SK-N-SH (cell line): ENCODE measurements at regions not wholly inside any gene's neighbourhood (a gene's known extent, or its start where the extent isn't known, plus 50 kb on each side); places are given as distances from the start of the nearest gene placed in this dataset.

Experiments
- CTCF ChIA-PET: fragments of 300-600, 350-600 bp; formaldehyde crosslinking; extraction: SDS; loops from one replicate; lab custom pipeline; 2021; lab: Yijun Ruan, JAX
- POLR2A ChIA-PET: fragments of 350-600 bp; sonication (Branson Sonifier 250); formaldehyde crosslinking; extraction: SDS; loops from one replicate; lab custom pipeline; 2020; ENCODE audit warnings: antibody characterized with exemption, inconsistent platforms; lab: Yijun Ruan, JAX
- DNase-seq: peaks from one replicate; pipeline ENCODE4 v3.0.0; 2012
- H2AFZ ChIP-seq: fragments of 200-600 bp; sonication (generic); 2 replicates; pipeline ENCODE4 v1.8.1; 2016; ENCODE audit warnings: antibody characterized with exemption, mild to moderate bottlenecking, low read depth
- H3F3A ChIP-seq: fragments of 200-600 bp; sonication (generic); replicated peaks from 2 replicates; pipeline ENCODE3; 2016; ENCODE audit warnings: antibody characterized with exemption, mild to moderate bottlenecking; ENCODE audit not compliant: insufficient read depth
- H3K27ac ChIP-seq, 2 experiments: fragments of 200-500 bp in 1 of 2; fragments of 200-600 bp in 1 of 2; sonication (Bioruptor generic) in 1 of 2; sonication (generic), shearing (Covaris generic) in 1 of 2; 2 replicates each; pipeline versions ENCODE4 v1.5.1 to v1.6.1; 2014 to 2016; ENCODE audit warnings: low read depth in 2 of 2, inconsistent platforms in 1 of 2, low read length in 1 of 2, mild to moderate bottlenecking in 1 of 2, mixed read lengths in 1 of 2
- H3K27me3 ChIP-seq: fragments of 200-600 bp; sonication (generic), shearing (Covaris generic); 2 replicates; pipeline ENCODE4 v1.6.1; 2016; ENCODE audit warnings: mixed run types; ENCODE audit not compliant: insufficient read depth
- H3K36me3 ChIP-seq, 2 experiments: fragments of 200-500 bp in 1 of 2; fragments of 200-600 bp in 1 of 2; sonication (Bioruptor generic) in 1 of 2; sonication (generic) in 1 of 2; replicated peaks in 1 of 2; 2 replicates each; pipeline versions ENCODE3 to v1.5.1; 2014 to 2016; ENCODE audit warnings: low read length in 1 of 2, mild to moderate bottlenecking in 1 of 2; ENCODE audit not compliant: insufficient read depth in 2 of 2, control insufficient read depth in 1 of 2
- H3K4me1 ChIP-seq, 2 experiments: fragments of 200-500 bp in 1 of 2; fragments of 200-600 bp in 1 of 2; sonication (Bioruptor generic) in 1 of 2; sonication (generic), shearing (Covaris generic) in 1 of 2; 2 replicates each; pipeline versions ENCODE4 v1.5.1 to v1.6.1; 2014 to 2016; ENCODE audit warnings: low read depth in 1 of 2, low read length in 1 of 2, mixed run types in 1 of 2; ENCODE audit not compliant: insufficient read depth in 2 of 2, control insufficient read depth in 1 of 2
- H3K4me2 ChIP-seq: fragments of 200-600 bp; sonication (generic), shearing (Covaris generic); 2 replicates; pipeline ENCODE4 v1.6.1; 2017; ENCODE audit warnings: mixed run types
- H3K4me3 ChIP-seq, 2 experiments: fragments of 200-500 bp in 1 of 2; fragments of 200-600 bp in 1 of 2; sonication (Bioruptor generic) in 1 of 2; sonication (generic), shearing (Covaris generic) in 1 of 2; 2 replicates each; pipeline versions ENCODE4 v1.5.1 to v1.8.1; 2014 to 2016; ENCODE audit warnings: low read depth in 2 of 2, inconsistent platforms in 1 of 2, low read length in 1 of 2, mild to moderate bottlenecking in 1 of 2, mixed read lengths in 1 of 2, moderate library complexity in 1 of 2
- H3K79me2 ChIP-seq: fragments of 200-600 bp; sonication (generic); 2 replicates; pipeline ENCODE4 v1.8.1; 2017; ENCODE audit warnings: mild to moderate bottlenecking; ENCODE audit not compliant: insufficient read depth
- H3K9ac ChIP-seq: fragments of 200-600 bp; sonication (generic); 2 replicates; pipeline ENCODE4 v1.6.1; 2017; ENCODE audit warnings: mixed run types
- H3K9me2 ChIP-seq: fragments of 200-600 bp; sonication (generic); 2 replicates; pipeline ENCODE4 v1.6.1; 2017; ENCODE audit warnings: mixed run types
- H3K9me3 ChIP-seq: fragments of 200-600 bp; sonication (generic); 2 replicates; pipeline ENCODE4 v1.6.1; 2017; ENCODE audit warnings: mixed run types, mild to moderate bottlenecking, moderate library complexity
- H4K20me1 ChIP-seq: fragments of 200-600 bp; sonication (generic); 2 replicates; pipeline ENCODE4 v1.6.1; 2017; ENCODE audit warnings: mild to moderate bottlenecking, mixed run types; ENCODE audit not compliant: insufficient read depth
- CHD2 ChIP-seq: fragments of 150-350 bp; IDR thresholded peaks from 2 replicates; pipeline ENCODE4 v1.6.1; 2018; ENCODE audit warnings: low read length; ENCODE audit not compliant: partially characterized antibody
- EZH2phosphoT487 ChIP-seq: fragments of 200-600 bp; sonication (generic); IDR thresholded peaks from 2 replicates; pipeline ENCODE4 v1.6.1; 2017; ENCODE audit warnings: low read depth, mixed run types, mild to moderate bottlenecking, antibody characterized with exemption, moderate library complexity, borderline replicate concordance
- GABPA ChIP-seq: IDR thresholded peaks from 2 replicates; pipeline ENCODE4 v1.4.0; 2012; ENCODE audit warnings: low read depth, mild to moderate bottlenecking
- JUND ChIP-seq: IDR thresholded peaks from 2 replicates; pipeline ENCODE4 v1.4.0; 2012
- MEF2A ChIP-seq: IDR thresholded peaks from 2 replicates; pipeline ENCODE4 v1.4.0; 2012; ENCODE audit warnings: low read depth, borderline replicate concordance
- NFIC ChIP-seq: IDR thresholded peaks from 2 replicates; pipeline ENCODE4 v1.4.0; 2012; ENCODE audit warnings: borderline replicate concordance
- NRF1 ChIP-seq: IDR thresholded peaks from 2 replicates; pipeline ENCODE4 v1.6.1; 2012; ENCODE audit warnings: low read depth, mild to moderate bottlenecking, low read length
- RAD21 ChIP-seq: IDR thresholded peaks from 2 replicates; pipeline ENCODE4 v1.6.1; 2012; ENCODE audit warnings: mild to moderate bottlenecking, low read length
- RCOR1 ChIP-seq: fragments of 150-350 bp; IDR thresholded peaks from 2 replicates; pipeline ENCODE4 v1.6.1; 2017; ENCODE audit warnings: antibody characterized with exemption, low read length
- RXRA ChIP-seq: IDR thresholded peaks from 2 replicates; pipeline ENCODE4 v1.4.0; 2012; ENCODE audit warnings: low read depth, mild to moderate bottlenecking, borderline replicate concordance
- WGBS: methylation state at CpG from one replicate; pipeline ENCODE4 v1.1.6; 2017; ENCODE audit warnings: low lambda C conversion rate; 5-methylcytosine and 5-hydroxymethylcytosine counted together
- TF ChIP-seq, protein P1 (sequence below): fragments of 200-600 bp; sonication (generic); IDR thresholded peaks from 2 replicates; pipeline ENCODE4 v1.6.1; 2017; ENCODE audit warnings: antibody characterized with exemption, mild to moderate bottlenecking, moderate library complexity
- TF ChIP-seq, protein P2 (sequence below): IDR thresholded peaks from 2 replicates; pipeline ENCODE4 v1.4.0; 2012; ENCODE audit warnings: low read depth, borderline replicate concordance
- TF ChIP-seq, protein P3 (sequence below): fragments of 150-350 bp; IDR thresholded peaks from 2 replicates; pipeline ENCODE4 v1.6.1; 2017; ENCODE audit warnings: antibody characterized with exemption, low read length, low read depth, borderline replicate concordance
- TF ChIP-seq, protein P4 (sequence below): fragments of 150-350 bp; IDR thresholded peaks from 2 replicates; pipeline ENCODE4 v1.6.1; 2016; ENCODE audit warnings: mild to moderate bottlenecking, low read depth, low read length
- TF ChIP-seq, protein P5 (sequence below): IDR thresholded peaks from 2 replicates; pipeline ENCODE4 v1.6.1; 2012; ENCODE audit warnings: mild to moderate bottlenecking, low read depth, low read length, moderate library complexity

DNA sequence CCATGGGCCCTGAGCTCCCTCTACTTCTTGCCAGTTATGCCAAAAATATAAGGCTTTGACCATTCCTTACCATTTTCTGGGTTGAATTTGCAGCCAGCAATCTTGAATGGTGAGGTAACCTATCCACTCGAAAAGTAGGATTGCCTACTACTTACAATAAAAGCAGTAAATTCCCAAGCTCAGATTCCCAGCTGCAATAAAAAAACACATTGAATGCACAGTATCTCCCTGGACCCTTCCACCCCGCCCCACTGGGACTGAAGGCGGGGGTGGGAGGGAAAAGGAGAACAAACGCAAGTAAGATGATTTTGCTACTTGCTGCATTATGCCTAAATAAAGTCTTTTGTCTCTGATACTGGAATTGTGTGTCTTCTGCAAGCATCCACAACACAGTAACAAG is 301.9 kb downstream of the HGF start:
- H3K27me3 ChIP-seq: no peaks in the 10 kb centered on the region
- H3K9me3 ChIP-seq: no peaks in the 10 kb centered on the region
- no peaks in the 10 kb centered on the region for H3K9me2 ChIP-seq
- no peaks in the 10 kb centered on the region for H3F3A ChIP-seq
- H2AFZ ChIP-seq: no peak overlapping the region
- ChIA-PET POLR2A (no interaction called here), CTCF (interaction anchor here (0.6 to 5.3 kb wide), 10 partner anchors 11 to 1262 kb away, joined by 3 to 105 read pairs (median 3); no protein-coding TSS in a partner anchor)
- no peak overlapping the region for H3K27ac ChIP-seq
- DNase-seq: no peak
- H3K4me2 ChIP-seq: no peak overlapping the region
- TF ChIP-seq, protein P1, sequence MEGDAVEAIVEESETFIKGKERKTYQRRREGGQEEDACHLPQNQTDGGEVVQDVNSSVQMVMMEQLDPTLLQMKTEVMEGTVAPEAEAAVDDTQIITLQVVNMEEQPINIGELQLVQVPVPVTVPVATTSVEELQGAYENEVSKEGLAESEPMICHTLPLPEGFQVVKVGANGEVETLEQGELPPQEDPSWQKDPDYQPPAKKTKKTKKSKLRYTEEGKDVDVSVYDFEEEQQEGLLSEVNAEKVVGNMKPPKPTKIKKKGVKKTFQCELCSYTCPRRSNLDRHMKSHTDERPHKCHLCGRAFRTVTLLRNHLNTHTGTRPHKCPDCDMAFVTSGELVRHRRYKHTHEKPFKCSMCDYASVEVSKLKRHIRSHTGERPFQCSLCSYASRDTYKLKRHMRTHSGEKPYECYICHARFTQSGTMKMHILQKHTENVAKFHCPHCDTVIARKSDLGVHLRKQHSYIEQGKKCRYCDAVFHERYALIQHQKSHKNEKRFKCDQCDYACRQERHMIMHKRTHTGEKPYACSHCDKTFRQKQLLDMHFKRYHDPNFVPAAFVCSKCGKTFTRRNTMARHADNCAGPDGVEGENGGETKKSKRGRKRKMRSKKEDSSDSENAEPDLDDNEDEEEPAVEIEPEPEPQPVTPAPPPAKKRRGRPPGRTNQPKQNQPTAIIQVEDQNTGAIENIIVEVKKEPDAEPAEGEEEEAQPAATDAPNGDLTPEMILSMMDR: no peak
- TF ChIP-seq GABPA (no peak), EZH2phosphoT487 (no peak), MEF2A (no peak), JUND (no peak), NFIC (no peak), RAD21 (no peak)
- TF ChIP-seq, protein P2, sequence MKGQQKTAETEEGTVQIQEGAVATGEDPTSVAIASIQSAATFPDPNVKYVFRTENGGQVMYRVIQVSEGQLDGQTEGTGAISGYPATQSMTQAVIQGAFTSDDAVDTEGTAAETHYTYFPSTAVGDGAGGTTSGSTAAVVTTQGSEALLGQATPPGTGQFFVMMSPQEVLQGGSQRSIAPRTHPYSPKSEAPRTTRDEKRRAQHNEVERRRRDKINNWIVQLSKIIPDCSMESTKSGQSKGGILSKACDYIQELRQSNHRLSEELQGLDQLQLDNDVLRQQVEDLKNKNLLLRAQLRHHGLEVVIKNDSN: no peak
- TF ChIP-seq, protein P3, sequence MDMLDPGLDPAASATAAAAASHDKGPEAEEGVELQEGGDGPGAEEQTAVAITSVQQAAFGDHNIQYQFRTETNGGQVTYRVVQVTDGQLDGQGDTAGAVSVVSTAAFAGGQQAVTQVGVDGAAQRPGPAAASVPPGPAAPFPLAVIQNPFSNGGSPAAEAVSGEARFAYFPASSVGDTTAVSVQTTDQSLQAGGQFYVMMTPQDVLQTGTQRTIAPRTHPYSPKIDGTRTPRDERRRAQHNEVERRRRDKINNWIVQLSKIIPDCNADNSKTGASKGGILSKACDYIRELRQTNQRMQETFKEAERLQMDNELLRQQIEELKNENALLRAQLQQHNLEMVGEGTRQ: no peak
- H3K4me1 ChIP-seq: peaks cover 0 to 10% of the 10 kb centered on the region in 2 experiments; a peak in 2 of 4 replicates
- no peaks in the 10 kb centered on the region for H3K79me2 ChIP-seq
- no peaks in the 10 kb centered on the region for H4K20me1 ChIP-seq
- 91% methylated on average over 4 of the region's 4 CpGs for WGBS
- no peak overlapping the region for H3K4me3 ChIP-seq
- H3K9ac ChIP-seq: no peak overlapping the region
- H3K36me3 ChIP-seq: no peaks in the 10 kb centered on the region

DNA sequence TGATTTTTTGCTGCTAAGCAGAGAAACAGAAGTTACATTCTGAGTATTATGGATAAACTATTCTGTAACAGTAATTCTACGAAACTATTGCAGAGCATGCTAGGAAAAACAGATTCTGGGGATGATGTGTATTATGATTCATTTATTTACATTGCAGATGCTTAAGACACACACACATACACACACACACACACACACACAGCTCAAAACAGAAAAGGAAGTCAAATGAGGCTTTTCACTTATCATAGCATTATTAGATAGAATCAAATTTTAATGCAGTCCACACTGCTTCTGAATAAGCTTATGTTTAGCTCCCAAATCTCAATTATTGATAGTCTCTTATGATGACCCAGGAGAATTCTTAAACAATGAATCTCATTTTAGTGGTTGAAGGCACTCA is 307.2 kb downstream of the HGF start:
- POLR2A ChIA-PET: no interaction called here
- TF ChIP-seq RCOR1 (no peak), RXRA (no peak), NRF1 (no peak), CHD2 (no peak), RAD21 (no peak), JUND (peak; percentile 29; the same call in 1 of the 2 replicates)
- TF ChIP-seq, protein P4, sequence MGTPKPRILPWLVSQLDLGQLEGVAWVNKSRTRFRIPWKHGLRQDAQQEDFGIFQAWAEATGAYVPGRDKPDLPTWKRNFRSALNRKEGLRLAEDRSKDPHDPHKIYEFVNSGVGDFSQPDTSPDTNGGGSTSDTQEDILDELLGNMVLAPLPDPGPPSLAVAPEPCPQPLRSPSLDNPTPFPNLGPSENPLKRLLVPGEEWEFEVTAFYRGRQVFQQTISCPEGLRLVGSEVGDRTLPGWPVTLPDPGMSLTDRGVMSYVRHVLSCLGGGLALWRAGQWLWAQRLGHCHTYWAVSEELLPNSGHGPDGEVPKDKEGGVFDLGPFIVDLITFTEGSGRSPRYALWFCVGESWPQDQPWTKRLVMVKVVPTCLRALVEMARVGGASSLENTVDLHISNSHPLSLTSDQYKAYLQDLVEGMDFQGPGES: no peak
- TF ChIP-seq, protein P5, sequence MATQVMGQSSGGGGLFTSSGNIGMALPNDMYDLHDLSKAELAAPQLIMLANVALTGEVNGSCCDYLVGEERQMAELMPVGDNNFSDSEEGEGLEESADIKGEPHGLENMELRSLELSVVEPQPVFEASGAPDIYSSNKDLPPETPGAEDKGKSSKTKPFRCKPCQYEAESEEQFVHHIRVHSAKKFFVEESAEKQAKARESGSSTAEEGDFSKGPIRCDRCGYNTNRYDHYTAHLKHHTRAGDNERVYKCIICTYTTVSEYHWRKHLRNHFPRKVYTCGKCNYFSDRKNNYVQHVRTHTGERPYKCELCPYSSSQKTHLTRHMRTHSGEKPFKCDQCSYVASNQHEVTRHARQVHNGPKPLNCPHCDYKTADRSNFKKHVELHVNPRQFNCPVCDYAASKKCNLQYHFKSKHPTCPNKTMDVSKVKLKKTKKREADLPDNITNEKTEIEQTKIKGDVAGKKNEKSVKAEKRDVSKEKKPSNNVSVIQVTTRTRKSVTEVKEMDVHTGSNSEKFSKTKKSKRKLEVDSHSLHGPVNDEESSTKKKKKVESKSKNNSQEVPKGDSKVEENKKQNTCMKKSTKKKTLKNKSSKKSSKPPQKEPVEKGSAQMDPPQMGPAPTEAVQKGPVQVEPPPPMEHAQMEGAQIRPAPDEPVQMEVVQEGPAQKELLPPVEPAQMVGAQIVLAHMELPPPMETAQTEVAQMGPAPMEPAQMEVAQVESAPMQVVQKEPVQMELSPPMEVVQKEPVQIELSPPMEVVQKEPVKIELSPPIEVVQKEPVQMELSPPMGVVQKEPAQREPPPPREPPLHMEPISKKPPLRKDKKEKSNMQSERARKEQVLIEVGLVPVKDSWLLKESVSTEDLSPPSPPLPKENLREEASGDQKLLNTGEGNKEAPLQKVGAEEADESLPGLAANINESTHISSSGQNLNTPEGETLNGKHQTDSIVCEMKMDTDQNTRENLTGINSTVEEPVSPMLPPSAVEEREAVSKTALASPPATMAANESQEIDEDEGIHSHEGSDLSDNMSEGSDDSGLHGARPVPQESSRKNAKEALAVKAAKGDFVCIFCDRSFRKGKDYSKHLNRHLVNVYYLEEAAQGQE: no peak
- TF ChIP-seq, protein P2: no peak
- TF ChIP-seq, protein P1: no peak

More for the DNA sequence above, 307.2 kb downstream of the HGF start:
- Histone ChIP-seq H3K9ac (no peak overlapping the region), H3K27ac (no peak overlapping the region), H3K4me3 (no peak overlapping the region), H3K27me3 (no peaks in the 10 kb centered on the region), H3K36me3 (no peaks in the 10 kb centered on the region), H3K9me2 (no peaks in the 10 kb centered on the region), H3K4me1 (peaks cover 0 to 17% of the 10 kb centered on the region in 2 experiments; a peak in 2 of 4 replicates), H3F3A (no peaks in the 10 kb centered on the region), H3K4me2 (no peak overlapping the region), H4K20me1 (no peaks in the 10 kb centered on the region), H2AFZ (no peak overlapping the region), H3K9me3 (no peaks in the 10 kb centered on the region), H3K79me2 (no peaks in the 10 kb centered on the region)
- DNase-seq: no peak
- CTCF ChIA-PET: interaction anchor here (1.0 to 1.2 kb wide), 2 partner anchors 547 to 764 kb away, joined by 3 read pairs; no protein-coding TSS in a partner anchor
- 82% methylated on average over 1 of the region's 1 CpG for WGBS
